PC-9 (cell line): ENCODE measurements at regions not wholly inside any gene's neighbourhood (a gene's known extent, or its start where the extent isn't known, plus 50 kb on each side); places are given as distances from the start of the nearest gene placed in this dataset.

Experiments used
- CTCF ChIP-seq: fragments of 200-600 bp; sonication (generic); conservative IDR thresholded peaks from 2 replicates; pipeline ENCODE4 v1.6.1; 2017; ENCODE audit warnings: mixed run types, antibody characterized with exemption, mild to moderate bottlenecking, moderate library complexity
- EZH2 ChIP-seq: fragments of 200-600 bp; sonication (generic); IDR thresholded peaks from 2 replicates; pipeline ENCODE4 v1.8.0; 2017; ENCODE audit warnings: antibody characterized with exemption, low read depth

- no peak for TF ChIP-seq EZH2
- TF ChIP-seq CTCF = no peak
These were observed 623.9 kb downstream of the CENPC start for GRCh38 chr4:66921433-66921832.
